Astrocyte of the cerebellum (primary cell): ENCODE measurements at regions not wholly inside any gene's neighbourhood (a gene's known extent, or its start where the extent isn't known, plus 50 kb on each side); places are given as distances from the start of the nearest gene placed in this dataset.

Source experiments
- DNase-seq: peaks from one replicate; pipeline ENCODE4 v3.0.0-alpha.2; 2011; ENCODE audit warnings: low read depth
- H3K4me3 ChIP-seq: 2 replicates; pipeline ENCODE4 v1.5.1; 2011; ENCODE audit warnings: mild to moderate bottlenecking, low read depth, low read length, moderate library complexity
- in situ Hi-C: cut with HindIII; loops from 2 replicates; pipeline ENCODE4 v1.10.0; 2017; ENCODE audit warnings: low sequenced_read_pairs
- TF ChIP-seq, protein P1 (sequence below): IDR thresholded peaks from 2 replicates; pipeline ENCODE4 v1.5.1; 2012; ENCODE audit warnings: low read length, low read depth, moderate library complexity, mild to moderate bottlenecking; ENCODE audit errors: missing control alignments

GRCh38 chr4:138666366-138666765, 349.2 kb upstream of the NOCT start:
- H3K4me3 ChIP-seq, result no peak overlapping the region
- DNase-seq, result no peak
- TF ChIP-seq, protein P1, sequence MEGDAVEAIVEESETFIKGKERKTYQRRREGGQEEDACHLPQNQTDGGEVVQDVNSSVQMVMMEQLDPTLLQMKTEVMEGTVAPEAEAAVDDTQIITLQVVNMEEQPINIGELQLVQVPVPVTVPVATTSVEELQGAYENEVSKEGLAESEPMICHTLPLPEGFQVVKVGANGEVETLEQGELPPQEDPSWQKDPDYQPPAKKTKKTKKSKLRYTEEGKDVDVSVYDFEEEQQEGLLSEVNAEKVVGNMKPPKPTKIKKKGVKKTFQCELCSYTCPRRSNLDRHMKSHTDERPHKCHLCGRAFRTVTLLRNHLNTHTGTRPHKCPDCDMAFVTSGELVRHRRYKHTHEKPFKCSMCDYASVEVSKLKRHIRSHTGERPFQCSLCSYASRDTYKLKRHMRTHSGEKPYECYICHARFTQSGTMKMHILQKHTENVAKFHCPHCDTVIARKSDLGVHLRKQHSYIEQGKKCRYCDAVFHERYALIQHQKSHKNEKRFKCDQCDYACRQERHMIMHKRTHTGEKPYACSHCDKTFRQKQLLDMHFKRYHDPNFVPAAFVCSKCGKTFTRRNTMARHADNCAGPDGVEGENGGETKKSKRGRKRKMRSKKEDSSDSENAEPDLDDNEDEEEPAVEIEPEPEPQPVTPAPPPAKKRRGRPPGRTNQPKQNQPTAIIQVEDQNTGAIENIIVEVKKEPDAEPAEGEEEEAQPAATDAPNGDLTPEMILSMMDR, result no peak
- in situ Hi-C loops, result no loop called here

GRCh38 chr4:138665851-138666250, 349.7 kb upstream of the NOCT start:
- DNase-seq, result no peak
- no peak overlapping the region for H3K4me3 ChIP-seq
- TF ChIP-seq, protein P1, result no peak
- in situ Hi-C loops, result no loop called here

DNA sequence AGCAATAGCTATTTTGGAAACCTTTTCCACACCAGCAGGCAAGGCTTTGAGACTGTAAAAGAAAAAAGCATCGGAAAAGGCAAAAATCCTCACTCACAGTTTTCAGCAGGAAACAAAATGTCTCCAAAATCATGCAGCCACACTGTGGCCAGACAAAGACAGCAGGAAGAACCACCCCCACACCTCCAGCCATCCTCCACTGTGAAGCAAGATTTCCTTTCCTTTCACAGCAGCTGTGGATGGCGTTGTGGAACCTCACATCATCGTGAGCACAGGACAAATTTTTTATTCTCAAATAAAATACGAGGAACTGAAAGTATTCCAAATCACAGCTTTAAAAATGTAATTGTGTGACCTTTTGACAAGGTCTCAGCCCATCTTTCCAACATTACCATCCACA, 351.7 kb upstream of the NOCT start:
- no peak for DNase-seq
- TF ChIP-seq, protein P1, result no peak
- H3K4me3 ChIP-seq, result no peak overlapping the region
- in situ Hi-C loops, result no loop called here

- in situ Hi-C loops, result no loop called here
- H3K4me3 ChIP-seq, result no peak overlapping the region
- TF ChIP-seq, protein P1, result no peak
- DNase-seq, result no peak
Measured at GRCh38 chr4:138659812-138660316, 355.7 kb upstream of the NOCT start.

- no peak for DNase-seq
- H3K4me3 ChIP-seq, result no peak overlapping the region
- TF ChIP-seq, protein P1, result no peak
- in situ Hi-C loops, result no loop called here
Measured at GRCh38 chr4:138659037-138659811, 356.4 kb upstream of the NOCT start.

GRCh38 chr4:138658518-138658917, 357.1 kb upstream of the NOCT start:
- no peak for DNase-seq
- in situ Hi-C loops, result no loop called here
- TF ChIP-seq, protein P1, result no peak
- no peak overlapping the region for H3K4me3 ChIP-seq
